Smooth muscle cell (in vitro differentiated cells): ENCODE measurements at regions not wholly inside any gene's neighbourhood (a gene's known extent, or its start where the extent isn't known, plus 50 kb on each side); places are given as distances from the start of the nearest gene placed in this dataset.

Source experiments
- DNase-seq: peaks from one replicate; lab custom pipeline; 2025; ENCODE audit not compliant: unreplicated experiment; lab: John Stamatoyannopoulos, UW
- H2AFZ ChIP-seq: fragments of 200-600 bp; sonication (generic); 2 replicates; pipeline ENCODE4 v1.6.0; 2016; ENCODE audit warnings: antibody characterized with exemption, low read depth, mild to moderate bottlenecking
- H3F3A ChIP-seq: fragments of 200-600 bp; sonication (generic); 2 replicates; pipeline ENCODE4 v1.6.0; 2017; ENCODE audit warnings: antibody characterized with exemption, low read depth
- H3K27ac ChIP-seq: fragments of 200-600 bp; sonication (generic); 2 replicates; pipeline ENCODE4 v1.5.1; 2016; ENCODE audit warnings: low read depth, mild to moderate bottlenecking
- H3K27me3 ChIP-seq: fragments of 200-600 bp; sonication (generic); 2 replicates; pipeline ENCODE4 v1.6.1; 2016; ENCODE audit warnings: low read depth, mild to moderate bottlenecking
- H3K36me3 ChIP-seq: fragments of 200-600 bp; sonication (generic); 2 replicates; pipeline ENCODE4 v1.5.1; 2016; ENCODE audit warnings: low read depth
- H3K4me1 ChIP-seq: fragments of 200-600 bp; sonication (generic); 2 replicates; pipeline ENCODE4 v1.5.1; 2016; ENCODE audit warnings: low read depth
- H3K4me2 ChIP-seq: fragments of 200-600 bp; sonication (generic); 2 replicates; pipeline ENCODE4 v1.6.0; 2016; ENCODE audit warnings: mild to moderate bottlenecking
- H3K4me3 ChIP-seq: fragments of 200-600 bp; sonication (generic); 2 replicates; pipeline ENCODE4 v1.5.1; 2016; ENCODE audit warnings: mild to moderate bottlenecking
- H3K79me2 ChIP-seq: fragments of 200-600 bp; sonication (generic); 2 replicates; pipeline ENCODE4 v1.6.0; 2016; ENCODE audit warnings: low read depth, mild to moderate bottlenecking
- H3K9ac ChIP-seq: fragments of 200-600 bp; sonication (generic); 2 replicates; pipeline ENCODE4 v1.6.0; 2016; ENCODE audit warnings: low read depth
- H3K9me3 ChIP-seq: fragments of 200-600 bp; sonication (generic); replicated peaks from 2 replicates; pipeline ENCODE4 v1.5.1; 2016; ENCODE audit warnings: low read depth
- H4K20me1 ChIP-seq: fragments of 200-600 bp; sonication (generic); 2 replicates; pipeline ENCODE4 v1.6.0; 2016; ENCODE audit warnings: low read depth
- WGBS: methylation state at CpG from one replicate; pipeline ENCODE4 v1.1.7; 2016; ENCODE audit warnings: low lambda C conversion rate; 5-methylcytosine and 5-hydroxymethylcytosine counted together
- TF ChIP-seq, protein P1 (sequence below): fragments of 200-600 bp; sonication (generic); IDR thresholded peaks from 2 replicates; pipeline ENCODE4 v1.5.1; 2017; ENCODE audit warnings: borderline replicate concordance, mild to moderate bottlenecking, antibody characterized with exemption; ENCODE audit not compliant: insufficient read depth, poor library complexity, severe bottlenecking

DNA sequence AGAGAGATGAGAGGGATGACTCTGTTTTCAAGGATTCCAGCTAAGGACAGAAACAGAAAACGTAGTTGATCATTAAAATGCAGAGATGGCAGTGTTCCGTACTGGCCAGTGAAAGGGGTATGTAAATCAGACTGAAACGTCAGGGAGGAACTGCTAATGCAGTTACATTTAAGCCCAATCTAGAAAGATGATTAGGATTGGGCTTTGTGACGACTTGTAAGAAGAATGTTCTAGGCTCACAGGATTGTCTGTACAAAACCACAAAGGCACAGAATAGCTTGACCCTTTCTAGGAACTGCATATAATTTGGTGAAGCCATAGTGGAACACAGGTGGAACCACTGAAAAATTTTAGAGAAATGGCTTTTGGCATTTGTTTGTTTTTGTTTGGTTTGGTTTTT, 55.6 kb upstream of the TESK1 start:
- H2AFZ ChIP-seq: no peak overlapping the region
- no peaks in the 10 kb centered on the region for H3K36me3 ChIP-seq
- no peaks in the 10 kb centered on the region for H3K9me3 ChIP-seq
- no peak overlapping the region for H3K4me3 ChIP-seq
- H4K20me1 ChIP-seq: peaks cover 97% of the 10 kb centered on the region
- TF ChIP-seq, protein P1, sequence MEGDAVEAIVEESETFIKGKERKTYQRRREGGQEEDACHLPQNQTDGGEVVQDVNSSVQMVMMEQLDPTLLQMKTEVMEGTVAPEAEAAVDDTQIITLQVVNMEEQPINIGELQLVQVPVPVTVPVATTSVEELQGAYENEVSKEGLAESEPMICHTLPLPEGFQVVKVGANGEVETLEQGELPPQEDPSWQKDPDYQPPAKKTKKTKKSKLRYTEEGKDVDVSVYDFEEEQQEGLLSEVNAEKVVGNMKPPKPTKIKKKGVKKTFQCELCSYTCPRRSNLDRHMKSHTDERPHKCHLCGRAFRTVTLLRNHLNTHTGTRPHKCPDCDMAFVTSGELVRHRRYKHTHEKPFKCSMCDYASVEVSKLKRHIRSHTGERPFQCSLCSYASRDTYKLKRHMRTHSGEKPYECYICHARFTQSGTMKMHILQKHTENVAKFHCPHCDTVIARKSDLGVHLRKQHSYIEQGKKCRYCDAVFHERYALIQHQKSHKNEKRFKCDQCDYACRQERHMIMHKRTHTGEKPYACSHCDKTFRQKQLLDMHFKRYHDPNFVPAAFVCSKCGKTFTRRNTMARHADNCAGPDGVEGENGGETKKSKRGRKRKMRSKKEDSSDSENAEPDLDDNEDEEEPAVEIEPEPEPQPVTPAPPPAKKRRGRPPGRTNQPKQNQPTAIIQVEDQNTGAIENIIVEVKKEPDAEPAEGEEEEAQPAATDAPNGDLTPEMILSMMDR: no peak
- no peaks in the 10 kb centered on the region for H3K27me3 ChIP-seq
- 72% methylated on average over 4 of the region's 4 CpGs for WGBS
- no peak overlapping the region for H3K4me2 ChIP-seq
- peaks cover 50% of the 10 kb centered on the region for H3K79me2 ChIP-seq
- no peak overlapping the region for H3K27ac ChIP-seq
- H3K9ac ChIP-seq: no peak overlapping the region
- no peaks in the 10 kb centered on the region for H3F3A ChIP-seq
- DNase-seq: no peak
- peaks cover 10% of the 10 kb centered on the region for H3K4me1 ChIP-seq

DNA sequence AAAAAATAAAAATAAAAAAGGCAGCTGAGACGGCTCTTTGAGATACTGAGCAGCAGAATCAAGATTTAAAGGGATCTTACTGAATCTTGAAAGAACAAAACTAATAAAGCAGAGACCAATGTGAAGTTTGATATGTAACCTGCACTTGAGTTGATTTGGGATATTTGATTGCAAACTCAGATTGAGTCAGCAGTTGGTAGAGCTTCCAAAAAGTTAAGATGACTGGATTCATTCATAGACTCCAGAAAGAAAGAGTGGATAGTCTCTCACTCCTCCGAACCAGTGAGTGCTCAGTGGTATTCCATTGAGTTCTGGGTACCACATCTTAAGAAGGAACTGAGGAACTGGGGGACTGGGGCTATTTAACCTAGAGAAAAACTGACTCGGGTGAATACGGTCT, 52.7 kb upstream of the TESK1 start:
- H3K9ac ChIP-seq: no peak overlapping the region
- H3K79me2 ChIP-seq: peaks cover 36% of the 10 kb centered on the region
- peaks cover 71% of the 10 kb centered on the region for H4K20me1 ChIP-seq
- no peak for DNase-seq
- H3K4me2 ChIP-seq: peak overlapping the region; percentile 17
- no peaks in the 10 kb centered on the region for H3F3A ChIP-seq
- TF ChIP-seq, protein P1: no peak
- no peaks in the 10 kb centered on the region for H3K36me3 ChIP-seq
- H3K9me3 ChIP-seq: no peaks in the 10 kb centered on the region
- peak overlapping the region; percentile 37 for H3K27ac ChIP-seq
- no peak overlapping the region for H2AFZ ChIP-seq
- peaks cover 10% of the 10 kb centered on the region for H3K4me1 ChIP-seq
- no peaks in the 10 kb centered on the region for H3K27me3 ChIP-seq
- WGBS: 96% methylated on average over 4 of the region's 4 CpGs
- no peak overlapping the region for H3K4me3 ChIP-seq

DNA sequence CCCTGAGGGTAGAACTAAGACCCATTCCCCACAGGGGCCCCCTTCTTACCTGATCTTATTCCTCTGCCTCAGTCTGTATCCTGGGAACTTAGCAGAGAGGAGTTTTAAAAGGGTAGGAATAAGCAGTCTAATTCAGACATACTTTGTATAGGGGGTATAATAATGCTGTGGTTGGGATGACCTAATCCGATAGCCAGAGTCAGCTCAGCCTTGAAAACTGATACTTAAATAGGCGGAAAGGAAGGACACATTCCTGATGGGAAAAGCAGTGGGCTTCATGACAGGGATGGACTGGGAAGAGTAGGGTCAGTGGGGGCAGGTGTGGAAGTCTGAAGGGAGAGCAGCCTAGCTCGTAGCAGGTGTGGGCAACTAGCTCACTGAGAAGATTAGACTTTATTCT, 52.2 kb upstream of the TESK1 start:
- DNase-seq: no peak
- Histone ChIP-seq H3K27me3 (no peaks in the 10 kb centered on the region), H4K20me1 (peaks cover 68% of the 10 kb centered on the region), H3K79me2 (peaks cover 36% of the 10 kb centered on the region), H3K9ac (no peak overlapping the region), H3K36me3 (no peaks in the 10 kb centered on the region), H3K4me2 (peak overlapping the region; percentile 17), H3K27ac (peak overlapping the region; percentile 37), H3F3A (no peaks in the 10 kb centered on the region), H3K9me3 (no peaks in the 10 kb centered on the region), H3K4me1 (peaks cover 10% of the 10 kb centered on the region), H2AFZ (no peak overlapping the region), H3K4me3 (no peak overlapping the region)
- TF ChIP-seq, protein P1: no peak
- 85% methylated on average over 3 of the region's 3 CpGs for WGBS
